ENCODE measurements at regions not wholly inside any gene's neighbourhood (a gene's known extent, or its start where the extent isn't known, plus 50 kb on each side); places are given as distances from the start of the nearest gene placed in this dataset.
"Not testable (repeated sequence)": the region's sequence is repeated elsewhere in the genome, so short reads cannot be mapped to it uniquely, and the experiment has no call there.

DNA sequence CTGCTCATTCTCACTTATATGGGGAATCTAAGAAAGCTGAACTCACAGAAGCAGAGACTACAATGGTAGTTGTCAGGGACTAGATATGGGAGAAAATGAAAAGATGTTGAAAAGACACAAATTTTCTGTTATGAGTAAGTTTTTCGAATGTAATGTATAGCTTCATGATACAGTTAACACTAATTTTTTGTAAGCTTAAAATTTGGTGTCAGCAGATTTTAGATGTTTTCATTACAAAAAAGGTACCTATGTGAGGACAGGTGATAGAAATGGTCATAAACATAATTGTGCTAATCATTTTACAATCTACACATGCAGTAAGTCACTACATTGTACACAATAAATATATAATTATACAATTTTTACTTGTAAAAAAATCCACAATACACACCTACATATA lies 286.6 kb downstream of the ZNF33B start:
- Histone ChIP-seq H3K9me3 (replicated peaks; ENCODE audit: low read length) (no peaks in the 10 kb centered on the region), H3K4me2 (ENCODE audit: low read length) (no peak overlapping the region), H3K36me3 (ENCODE audit: insufficient read depth, low read length) (no peaks in the 10 kb centered on the region), H3K4me1 (ENCODE audit: control insufficient read depth, insufficient read depth, low read length) (no peaks in the 10 kb centered on the region), H3K27me3 (ENCODE audit: control insufficient read depth, insufficient read depth, low read length) (no peaks in the 10 kb centered on the region), H3K9ac (ENCODE audit: low read depth, low read length) (no peak overlapping the region), H3K4me3 (ENCODE audit: low read length) (no peak overlapping the region)

DNA sequence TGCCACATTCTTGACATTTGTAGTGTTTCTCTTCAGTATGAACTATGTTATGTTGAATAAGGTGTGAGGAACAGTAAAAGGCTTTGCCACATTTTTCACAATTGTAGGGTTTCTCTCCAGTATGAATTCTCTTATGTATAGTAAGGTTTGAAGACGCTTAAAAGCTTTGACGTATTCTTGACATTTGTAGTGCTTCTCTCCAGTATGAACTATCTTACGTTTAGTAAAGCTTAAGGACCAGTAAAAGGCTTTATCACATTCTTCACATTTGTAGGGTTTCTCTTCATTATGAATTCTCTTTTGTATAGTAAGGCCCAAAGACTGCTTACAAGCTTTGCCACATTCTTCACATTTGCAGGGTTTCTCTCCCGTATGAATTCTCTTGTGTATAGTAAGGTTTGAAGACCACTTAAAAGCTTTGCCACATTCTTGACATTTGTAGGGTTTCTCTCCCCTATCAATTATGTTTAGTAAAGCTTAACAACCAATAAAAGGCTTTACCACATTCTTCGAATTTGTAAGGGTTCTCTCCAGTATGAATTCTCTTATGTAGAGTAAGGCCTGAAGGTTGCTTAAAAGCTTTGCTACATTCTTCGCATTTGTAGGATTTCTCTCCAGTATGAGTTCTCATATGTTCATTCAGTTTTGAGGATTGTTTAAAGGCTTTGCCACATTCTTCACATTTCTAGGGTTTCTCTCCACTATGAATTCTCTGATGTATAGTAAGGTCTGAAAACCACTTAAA lies 301.6 kb downstream of the ZNF33B start:
- peaks cover 17% of the 10 kb centered on the region for H3K9me3 ChIP-seq (replicated peaks; ENCODE audit: low read length)
- H3K4me3 ChIP-seq (ENCODE audit: low read length); H3K4me1 ChIP-seq (ENCODE audit: control insufficient read depth, insufficient read depth, low read length); H3K36me3 ChIP-seq (ENCODE audit: insufficient read depth, low read length); H3K27me3 ChIP-seq (ENCODE audit: control insufficient read depth, insufficient read depth, low read length); H3K9ac ChIP-seq (ENCODE audit: low read depth, low read length); H3K4me2 ChIP-seq (ENCODE audit: low read length): not testable (repeated sequence)

DNA sequence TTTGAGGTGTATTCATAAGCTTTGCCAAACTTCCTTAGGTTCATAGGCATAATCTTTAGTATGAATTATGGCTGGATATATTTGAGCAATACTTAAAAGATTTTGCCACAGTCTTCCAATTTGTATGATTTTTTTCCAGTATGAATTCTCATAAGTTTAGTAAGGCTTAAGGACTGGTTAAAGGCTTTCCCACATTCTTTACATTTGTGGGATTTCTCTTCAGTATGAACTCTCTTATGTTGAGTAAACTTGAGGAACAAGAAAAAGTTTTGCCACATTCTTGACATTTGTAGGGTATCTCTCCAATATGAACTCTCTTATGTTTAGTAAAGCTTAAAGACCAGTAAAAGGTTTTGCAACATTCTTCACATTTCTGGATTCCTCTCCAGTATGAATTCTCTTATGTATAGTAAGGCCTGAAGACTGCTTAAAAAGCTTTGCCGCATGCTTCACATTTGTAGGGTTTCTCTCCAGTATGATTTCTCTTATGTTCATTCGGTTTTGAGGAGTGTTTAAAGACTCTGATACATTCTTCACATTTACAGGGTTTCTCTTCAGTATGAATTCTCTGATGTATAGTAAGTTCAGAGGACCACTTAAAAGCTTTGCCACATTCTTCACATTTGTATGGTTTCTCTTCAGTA lies 302.6 kb downstream of the ZNF33B start:
- not testable (repeated sequence) for H3K9ac ChIP-seq (ENCODE audit: low read depth, low read length); H3K27me3 ChIP-seq (ENCODE audit: control insufficient read depth, insufficient read depth, low read length); H3K36me3 ChIP-seq (ENCODE audit: insufficient read depth, low read length); H3K4me1 ChIP-seq (ENCODE audit: control insufficient read depth, insufficient read depth, low read length); H3K4me2 ChIP-seq (ENCODE audit: low read length); H3K4me3 ChIP-seq (ENCODE audit: low read length)
- peaks cover 17% of the 10 kb centered on the region for H3K9me3 ChIP-seq (replicated peaks; ENCODE audit: low read length)

DNA sequence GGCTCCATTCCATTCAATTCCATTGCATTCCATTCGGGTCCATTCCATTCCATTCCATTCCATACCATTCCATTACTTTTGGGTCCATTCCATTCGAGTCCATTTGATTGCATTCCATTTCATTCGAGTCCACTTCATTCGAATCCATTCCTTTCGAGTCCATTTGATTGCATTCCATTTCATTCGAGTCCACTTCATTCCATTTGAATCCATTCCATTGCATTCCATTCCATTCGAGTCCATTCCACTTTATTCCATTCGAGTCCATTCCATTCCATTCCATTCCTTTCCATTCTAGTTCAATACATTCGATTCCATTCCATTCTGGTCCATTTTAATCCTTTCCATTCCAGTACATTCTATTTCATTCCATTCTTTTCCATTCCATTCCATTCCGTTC lies 334.0 kb downstream of the ZNF33B start:
- peaks cover 59% of the 10 kb centered on the region for H3K9me3 ChIP-seq (replicated peaks; ENCODE audit: low read length)
- H3K36me3 ChIP-seq (ENCODE audit: insufficient read depth, low read length): no peaks in the 10 kb centered on the region
- no peaks in the 10 kb centered on the region for H3K27me3 ChIP-seq (ENCODE audit: control insufficient read depth, insufficient read depth, low read length)
- H3K9ac ChIP-seq (ENCODE audit: low read depth, low read length): no peak overlapping the region
- H3K4me2 ChIP-seq (ENCODE audit: low read length): no peak overlapping the region
- H3K4me3 ChIP-seq (ENCODE audit: low read length): no peak overlapping the region
- no peaks in the 10 kb centered on the region for H3K4me1 ChIP-seq (ENCODE audit: control insufficient read depth, insufficient read depth, low read length)

DNA sequence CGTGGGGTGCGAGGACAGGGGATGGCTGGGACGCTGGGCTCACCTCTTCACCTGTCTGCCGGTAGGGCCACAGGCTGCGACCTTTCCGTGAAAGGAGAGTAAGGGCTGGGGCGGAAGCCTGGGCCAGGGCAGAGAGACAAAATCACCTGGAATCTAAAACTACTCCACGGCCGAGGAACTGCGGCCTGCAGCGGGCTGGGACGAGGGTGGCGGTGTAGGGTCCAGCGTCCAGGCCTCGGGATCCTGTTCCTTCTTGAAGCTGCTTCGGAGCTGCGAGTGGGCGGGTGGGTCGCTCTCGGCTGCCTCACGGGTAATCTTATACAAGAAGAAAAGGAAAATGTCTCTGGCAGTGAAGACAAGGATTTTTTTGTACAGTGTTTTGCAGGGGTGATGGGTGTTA lies 356.5 kb downstream of the ZNF33B start:
- not testable (repeated sequence) for H3K9ac ChIP-seq (ENCODE audit: low read depth, low read length); H3K4me1 ChIP-seq (ENCODE audit: control insufficient read depth, insufficient read depth, low read length)

DNA sequence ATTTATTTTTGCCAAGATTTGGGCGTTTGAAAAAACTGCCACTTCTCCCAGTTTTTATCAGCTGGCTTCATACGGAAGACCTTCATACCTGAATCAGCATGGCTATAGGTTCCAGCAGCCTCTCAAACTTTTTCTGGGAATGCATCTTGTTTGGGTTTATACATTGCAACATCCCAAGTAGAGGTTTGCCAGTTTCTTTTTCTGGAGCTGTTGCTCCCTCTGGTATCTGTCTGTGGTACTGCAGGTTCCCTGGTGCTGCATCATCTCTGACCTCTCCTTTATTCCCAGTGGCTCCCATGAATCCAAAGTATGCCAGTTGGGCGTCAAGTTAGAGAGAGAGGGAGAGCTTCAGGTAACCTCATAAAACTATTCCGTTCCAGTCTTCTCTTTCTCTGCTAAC lies 368.6 kb downstream of the ZNF33B start:
- not testable (repeated sequence) for H3K4me1 ChIP-seq (ENCODE audit: control insufficient read depth, insufficient read depth, low read length); H3K4me2 ChIP-seq (ENCODE audit: low read length); H3K9ac ChIP-seq (ENCODE audit: low read depth, low read length); H3K27me3 ChIP-seq (ENCODE audit: control insufficient read depth, insufficient read depth, low read length); H3K4me3 ChIP-seq (ENCODE audit: low read length); H3K36me3 ChIP-seq (ENCODE audit: insufficient read depth, low read length); H3K9me3 ChIP-seq (replicated peaks; ENCODE audit: low read length)

More for the DNA sequence above, 356.5 kb downstream of the ZNF33B start:
- H3K36me3 ChIP-seq (ENCODE audit: insufficient read depth, low read length); H3K9me3 ChIP-seq (replicated peaks; ENCODE audit: low read length); H3K4me3 ChIP-seq (ENCODE audit: low read length); H3K4me2 ChIP-seq (ENCODE audit: low read length); H3K27me3 ChIP-seq (ENCODE audit: control insufficient read depth, insufficient read depth, low read length): not testable (repeated sequence)

DNA sequence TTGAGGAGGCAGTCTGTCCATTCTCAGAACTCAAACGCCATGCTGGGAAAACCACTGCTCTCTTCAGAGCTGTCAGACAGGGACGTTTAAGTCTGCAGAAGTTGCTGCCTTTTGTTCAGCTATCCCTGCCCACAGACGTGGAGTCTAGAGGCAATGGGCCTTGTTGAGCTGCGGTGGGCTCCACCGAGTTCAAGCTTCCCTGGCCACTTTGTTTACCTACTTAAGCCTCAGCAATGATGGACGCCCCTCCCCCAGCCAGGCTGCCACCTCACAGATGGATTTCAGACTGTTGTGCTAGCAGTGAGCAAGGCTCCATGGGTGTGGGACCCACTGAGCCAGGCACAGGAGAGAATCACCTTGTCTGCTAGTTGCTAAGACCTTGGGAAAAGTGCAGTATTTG lies 375.1 kb downstream of the ZNF33B start:
- not testable (repeated sequence) for H3K9me3 ChIP-seq (replicated peaks; ENCODE audit: low read length); H3K36me3 ChIP-seq (ENCODE audit: insufficient read depth, low read length); H3K4me1 ChIP-seq (ENCODE audit: control insufficient read depth, insufficient read depth, low read length); H3K9ac ChIP-seq (ENCODE audit: low read depth, low read length); H3K4me3 ChIP-seq (ENCODE audit: low read length); H3K4me2 ChIP-seq (ENCODE audit: low read length); H3K27me3 ChIP-seq (ENCODE audit: control insufficient read depth, insufficient read depth, low read length)

DNA sequence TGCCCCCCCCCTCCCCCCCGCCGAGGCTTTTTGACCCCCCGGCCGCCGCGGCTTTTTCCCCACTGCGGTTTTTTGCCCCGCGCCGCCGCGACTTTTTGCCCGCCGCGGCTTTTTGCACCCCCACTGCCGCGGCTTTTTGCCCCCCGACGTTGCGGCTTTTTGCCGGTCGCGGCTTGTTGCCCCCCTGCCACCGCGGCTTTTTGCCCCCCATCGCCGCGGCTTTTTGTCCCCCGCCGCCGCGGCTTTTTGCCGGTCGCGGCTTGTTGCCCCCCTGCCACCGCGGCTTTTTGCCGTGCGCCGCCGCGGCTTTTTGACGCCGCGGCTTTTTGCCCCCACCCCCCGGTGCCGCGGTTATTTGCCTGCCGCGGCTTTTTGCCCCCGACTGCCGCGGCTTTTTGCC lies 395.4 kb downstream of the ZNF33B start:
- not testable (repeated sequence) for H3K4me1 ChIP-seq (ENCODE audit: control insufficient read depth, insufficient read depth, low read length); H3K36me3 ChIP-seq (ENCODE audit: insufficient read depth, low read length); H3K9ac ChIP-seq (ENCODE audit: low read depth, low read length); H3K4me3 ChIP-seq (ENCODE audit: low read length); H3K27me3 ChIP-seq (ENCODE audit: control insufficient read depth, insufficient read depth, low read length); H3K9me3 ChIP-seq (replicated peaks; ENCODE audit: low read length); H3K4me2 ChIP-seq (ENCODE audit: low read length)

DNA sequence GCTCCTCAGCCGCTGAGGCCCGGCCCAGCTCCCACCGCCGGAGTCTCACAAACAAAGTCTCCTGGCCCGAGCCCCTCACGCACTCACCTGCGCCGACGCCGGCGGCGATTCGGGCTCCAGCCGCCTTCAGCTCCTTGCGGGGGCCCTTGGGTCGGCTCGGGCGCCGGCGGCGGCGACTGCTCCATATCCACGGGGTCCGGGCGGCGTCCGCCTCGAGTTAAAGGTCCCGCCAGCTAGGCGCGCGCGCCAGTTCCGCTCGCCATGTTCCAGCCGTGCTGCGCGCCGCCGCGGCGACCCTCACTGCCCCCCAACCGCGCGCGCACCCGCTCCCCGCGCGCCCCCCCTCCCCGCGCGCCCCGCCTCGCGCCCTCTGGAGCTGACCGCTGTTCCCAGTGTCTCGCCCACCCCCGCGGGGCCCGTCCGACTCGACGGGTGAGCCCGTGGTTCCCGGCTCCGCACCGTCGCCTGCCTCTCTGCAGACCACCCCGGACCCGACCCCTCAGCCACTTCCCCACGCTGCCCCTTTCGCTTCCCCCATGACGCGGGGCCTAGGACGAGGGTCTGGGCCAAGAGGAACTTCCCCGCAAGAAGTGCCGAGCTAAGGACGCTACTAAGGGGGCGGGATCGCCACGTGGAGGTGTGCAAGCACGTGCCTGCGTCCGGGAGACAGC lies 396.1 kb downstream of the ZNF33B start:
- Histone ChIP-seq H3K9ac (ENCODE audit: low read depth, low read length) (no peak overlapping the region), H3K9me3 (replicated peaks; ENCODE audit: low read length) (no peaks in the 10 kb centered on the region), H3K36me3 (ENCODE audit: insufficient read depth, low read length) (no peaks in the 10 kb centered on the region), H3K4me3 (ENCODE audit: low read length) (no peak overlapping the region), H3K4me2 (ENCODE audit: low read length) (no peak overlapping the region), H3K4me1 (ENCODE audit: control insufficient read depth, insufficient read depth, low read length) (no peaks in the 10 kb centered on the region), H3K27me3 (ENCODE audit: control insufficient read depth, insufficient read depth, low read length) (no peaks in the 10 kb centered on the region)

DNA sequence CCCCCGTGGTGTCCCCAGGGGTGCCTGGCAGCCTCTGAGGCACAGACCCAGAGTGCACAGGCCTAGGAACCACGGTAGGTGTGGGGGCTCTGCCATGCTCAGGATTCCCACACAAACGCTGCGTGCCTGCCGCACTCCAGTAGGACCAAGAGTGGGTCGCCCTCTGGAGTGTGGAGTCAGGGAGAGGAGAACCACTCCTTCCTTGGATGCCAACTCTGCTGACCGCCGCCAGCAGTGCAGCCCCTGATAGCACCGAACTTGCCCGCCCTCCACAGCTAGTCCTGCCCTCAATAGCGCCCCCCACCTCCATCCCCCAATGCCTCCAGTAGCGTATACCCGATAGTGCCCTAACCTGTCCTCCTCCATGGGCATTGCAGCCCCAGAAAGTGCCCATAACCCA lies 402.0 kb downstream of the ZNF33B start:
- not testable (repeated sequence) for H3K9me3 ChIP-seq (replicated peaks; ENCODE audit: low read length); H3K27me3 ChIP-seq (ENCODE audit: control insufficient read depth, insufficient read depth, low read length); H3K9ac ChIP-seq (ENCODE audit: low read depth, low read length); H3K4me3 ChIP-seq (ENCODE audit: low read length); H3K4me2 ChIP-seq (ENCODE audit: low read length); H3K4me1 ChIP-seq (ENCODE audit: control insufficient read depth, insufficient read depth, low read length); H3K36me3 ChIP-seq (ENCODE audit: insufficient read depth, low read length)

DNA sequence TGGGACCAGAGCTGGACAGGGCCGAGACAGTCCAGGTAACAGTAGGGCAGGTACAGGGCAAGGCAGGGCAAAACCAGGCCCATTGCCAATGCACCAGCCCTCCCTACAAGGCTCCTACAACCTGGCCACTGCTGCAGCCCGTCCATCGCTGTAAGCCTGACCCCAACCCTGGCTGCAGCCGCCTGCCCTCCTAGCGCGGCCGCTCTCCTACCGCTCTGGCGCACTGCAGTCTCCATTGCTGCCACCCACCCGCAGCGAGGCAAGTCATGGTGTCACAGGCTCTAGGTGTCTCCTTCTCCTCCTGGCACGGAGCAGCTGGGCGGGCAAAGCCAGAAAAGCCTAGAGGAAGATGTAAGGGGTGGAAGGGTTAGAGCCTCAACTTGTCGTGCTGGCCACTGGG lies 402.6 kb downstream of the ZNF33B start:
- not testable (repeated sequence) for H3K36me3 ChIP-seq (ENCODE audit: insufficient read depth, low read length)

DNA sequence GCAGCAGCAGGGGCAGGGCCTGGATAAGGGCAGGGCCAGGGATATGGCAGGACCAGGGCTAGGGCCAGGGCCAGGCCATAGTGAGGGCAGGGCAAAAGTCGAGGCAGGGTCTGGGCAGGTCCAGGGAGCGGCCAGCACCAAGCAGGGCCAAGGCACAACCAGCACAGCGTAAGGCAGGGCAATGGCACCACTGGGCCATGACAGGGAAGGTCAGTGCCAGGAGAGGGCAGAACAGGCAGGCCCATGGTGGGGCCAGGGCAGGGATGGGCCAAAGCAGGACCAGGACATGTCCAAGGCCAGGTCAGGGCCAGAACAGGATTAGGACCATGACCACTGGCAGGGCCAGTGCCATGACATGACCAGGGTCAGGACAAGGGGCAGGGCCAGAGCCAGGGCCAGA lies 403.1 kb downstream of the ZNF33B start:
- H3K4me1 ChIP-seq (ENCODE audit: control insufficient read depth, insufficient read depth, low read length); H3K36me3 ChIP-seq (ENCODE audit: insufficient read depth, low read length); H3K4me3 ChIP-seq (ENCODE audit: low read length); H3K4me2 ChIP-seq (ENCODE audit: low read length); H3K9ac ChIP-seq (ENCODE audit: low read depth, low read length); H3K9me3 ChIP-seq (replicated peaks; ENCODE audit: low read length); H3K27me3 ChIP-seq (ENCODE audit: control insufficient read depth, insufficient read depth, low read length): not testable (repeated sequence)

More for the DNA sequence above, 402.6 kb downstream of the ZNF33B start:
- H3K9ac ChIP-seq (ENCODE audit: low read depth, low read length); H3K9me3 ChIP-seq (replicated peaks; ENCODE audit: low read length); H3K4me1 ChIP-seq (ENCODE audit: control insufficient read depth, insufficient read depth, low read length); H3K4me3 ChIP-seq (ENCODE audit: low read length); H3K4me2 ChIP-seq (ENCODE audit: low read length); H3K27me3 ChIP-seq (ENCODE audit: control insufficient read depth, insufficient read depth, low read length): not testable (repeated sequence)

All from skeletal muscle satellite cell (primary cell).